ENCODE measurements at regions not wholly inside any gene's neighbourhood (a gene's known extent, or its start where the extent isn't known, plus 50 kb on each side); places are given as distances from the start of the nearest gene placed in this dataset.

GRCh38 chr13:40151673-40152072 lies 496.2 kb downstream of the COG6 start:
- H3K27ac ChIP-seq (ENCODE audit: extremely low read depth, low read depth, low read length), result no peak overlapping the region
- DNase-seq (ENCODE audit: extremely low read depth in 1 of 4, low spot score in 3 of 4) (no peak), ATAC-seq (no peak), FAIRE-seq (no peak)
- no peak overlapping the region for H3K4me2 ChIP-seq (ENCODE audit: insufficient read depth, low read length)
- H3K9me1 ChIP-seq (ENCODE audit: control insufficient read depth, insufficient read depth, low read length), result no peaks in the 10 kb centered on the region
- no TSS peak for BruUV-seq (replicated peaks)
- intact Hi-C loops (cut with micrococcal nuclease), result no loop called here
- H2AFZ ChIP-seq (ENCODE audit: low read depth, low read length), result no peak overlapping the region
- 0% methylated on average over 2 of the region's 2 CpGs for WGBS (ENCODE audit: insufficient coverage, low coverage, missing lambda C conversion rate)
- no peaks in the 10 kb centered on the region for H4K20me1 ChIP-seq (replicated peaks; ENCODE audit: control insufficient read depth, insufficient read depth, low read length)
- peaks cover 0 to 2% of the 10 kb centered on the region in 2 experiments; a peak in 3 of 5 replicates for H3K27me3 ChIP-seq (ENCODE audit: control insufficient read depth in 2 of 2, insufficient read depth in 2 of 2, low read length in 2 of 2)
- H3K36me3 ChIP-seq (ENCODE audit: control insufficient read depth, insufficient read depth, low read length), result no peaks in the 10 kb centered on the region
- TF ChIP-seq ELK3 (CRISPR knock-in tag; IDR thresholded peaks at IDR 0.05), result no peak
- TF ChIP-seq NFIX (CRISPR knock-in tag; IDR thresholded peaks at IDR 0.05; ENCODE audit: low read depth), result no peak
- no peak for TF ChIP-seq NCOR1 (IDR thresholded peaks at IDR 0.05)
- no peak for TF ChIP-seq NR3C1 (CRISPR knock-in tag; IDR thresholded peaks at IDR 0.05)
- POLR2A ChIA-PET, result no interaction called here
- H3K9me3 ChIP-seq (replicated peaks; ENCODE audit: control insufficient read depth, insufficient read depth, low read depth, low read length), result no peaks in the 10 kb centered on the region
- CTCF ChIA-PET (ENCODE audit: low intra/inter-chr PET ratio), result no interaction called here
- no peak overlapping the region for H3K9ac ChIP-seq (ENCODE audit: insufficient read depth in 1 of 2, low read depth in 2 of 2, low read length in 2 of 2)
- no peaks in the 10 kb centered on the region for H3K4me1 ChIP-seq (replicated peaks in 1 of 2; ENCODE audit: control insufficient read depth in 2 of 2, insufficient read depth in 2 of 2, low read length in 2 of 2)
- in situ Hi-C loops (cut with MboI), result no loop called here
- H3K79me2 ChIP-seq (ENCODE audit: control insufficient read depth, insufficient read depth, low read length), result no peaks in the 10 kb centered on the region
- H3K4me3 ChIP-seq, result no peak overlapping the region

- Histone ChIP-seq H2AFZ (ENCODE audit: low read depth, low read length) (no peak overlapping the region), H3K9ac (ENCODE audit: insufficient read depth in 1 of 2, low read depth in 2 of 2, low read length in 2 of 2) (no peak overlapping the region), H3K27ac (ENCODE audit: extremely low read depth, low read depth, low read length) (no peak overlapping the region), H3K9me3 (replicated peaks; ENCODE audit: control insufficient read depth, insufficient read depth, low read depth, low read length) (no peaks in the 10 kb centered on the region), H3K9me1 (ENCODE audit: control insufficient read depth, insufficient read depth, low read length) (no peaks in the 10 kb centered on the region), H3K36me3 (ENCODE audit: control insufficient read depth, insufficient read depth, low read length) (no peaks in the 10 kb centered on the region), H3K4me2 (ENCODE audit: insufficient read depth, low read length) (no peak overlapping the region), H4K20me1 (replicated peaks; ENCODE audit: control insufficient read depth, insufficient read depth, low read length) (no peaks in the 10 kb centered on the region), H3K4me1 (replicated peaks in 1 of 2; ENCODE audit: control insufficient read depth in 2 of 2, insufficient read depth in 2 of 2, low read length in 2 of 2) (no peaks in the 10 kb centered on the region), H3K79me2 (ENCODE audit: control insufficient read depth, insufficient read depth, low read length) (no peaks in the 10 kb centered on the region), H3K4me3 (no peak overlapping the region), H3K27me3 (ENCODE audit: control insufficient read depth in 2 of 2, insufficient read depth in 2 of 2, low read length in 2 of 2) (no peaks in the 10 kb centered on the region; a peak in 2 of 5 replicates)
- BruUV-seq (replicated peaks), result no TSS peak
- in situ Hi-C loops (cut with MboI), result no loop called here
- TF ChIP-seq NFIC (IDR thresholded peaks at IDR 0.05), result peak; percentile 69
- no peak for TF ChIP-seq ZNF444 (CRISPR knock-in tag; IDR thresholded peaks at IDR 0.05)
- FAIRE-seq, result no peak
- 0% methylated on average over 3 of the region's 3 CpGs for WGBS (ENCODE audit: insufficient coverage, low coverage, missing lambda C conversion rate)
- CTCF ChIA-PET (ENCODE audit: low intra/inter-chr PET ratio), result no interaction called here
- no peak for ATAC-seq
- peak in 1 of 4 experiments; percentile 6 for DNase-seq (ENCODE audit: extremely low read depth in 1 of 4, low spot score in 3 of 4)
- intact Hi-C loops (cut with micrococcal nuclease), result no loop called here
- POLR2A ChIA-PET, result no interaction called here
Observed at GRCh38 chr13:40152145-40152544, 496.7 kb downstream of the COG6 start.
